Gastrocnemius medialis (tissue), 4 donors: ENCODE measurements at regions not wholly inside any gene's neighbourhood (a gene's known extent, or its start where the extent isn't known, plus 50 kb on each side); places are given as distances from the start of the nearest gene placed in this dataset.

Experiments
- CTCF ChIP-seq, 5 experiments: fragments of 450-650 bp in 3 of 5; fragments of 200-600 bp in 2 of 5; sonication (generic) in 2 of 5; IDR thresholded peaks in 4 of 5; conservative IDR thresholded peaks in 1 of 5; 1 replicate in 4 of 5; 2 replicates in 1 of 5; pipeline ENCODE4 v1.5.1; 2016 to 2019; ENCODE audit warnings: antibody characterized with exemption in 5 of 5, mild to moderate bottlenecking in 3 of 5, moderate library complexity in 3 of 5
- POLR2A ChIP-seq, 2 donors: fragments of 450-650 bp; IDR thresholded peaks; one replicate each; pipeline ENCODE4 v1.6.1; 2017; ENCODE audit warnings: antibody characterized with exemption in 2 of 2, mild to moderate bottlenecking in 2 of 2, moderate library complexity in 2 of 2

GRCh38 chr15:25498835-25499234 lies 60.0 kb upstream of the UBE3A start:
- TF ChIP-seq CTCF (IDR thresholded peaks at IDR 0.05 in 4 of 5, conservative IDR thresholded peaks at IDR 0.05 in 1 of 5): no peak
- TF ChIP-seq POLR2A (IDR thresholded peaks at IDR 0.05): no peak
